Retina (tissue), 1 donor: ENCODE measurements at regions not wholly inside any gene's neighbourhood (a gene's known extent, or its start where the extent isn't known, plus 50 kb on each side); places are given as distances from the start of the nearest gene placed in this dataset.
A peak's percentile ranks its signal among the peaks of the same experiment; 100 is the strongest.
"Not testable (repeated sequence)": the region's sequence is repeated elsewhere in the genome, so short reads cannot be mapped to it uniquely, and the experiment has no call there.

Source experiments
- DNase-seq: peaks from one replicate; pipeline ENCODE4 v3.0.0-alpha.2; 2016

GRCh38 chr15:38818157-38818790, 253.7 kb upstream of the RASGRP1 start:
- DNase-seq: no peak

GRCh38 chr15:38819387-38819950, 254.9 kb upstream of the RASGRP1 start:
- peak; percentile 10 for DNase-seq

DNA sequence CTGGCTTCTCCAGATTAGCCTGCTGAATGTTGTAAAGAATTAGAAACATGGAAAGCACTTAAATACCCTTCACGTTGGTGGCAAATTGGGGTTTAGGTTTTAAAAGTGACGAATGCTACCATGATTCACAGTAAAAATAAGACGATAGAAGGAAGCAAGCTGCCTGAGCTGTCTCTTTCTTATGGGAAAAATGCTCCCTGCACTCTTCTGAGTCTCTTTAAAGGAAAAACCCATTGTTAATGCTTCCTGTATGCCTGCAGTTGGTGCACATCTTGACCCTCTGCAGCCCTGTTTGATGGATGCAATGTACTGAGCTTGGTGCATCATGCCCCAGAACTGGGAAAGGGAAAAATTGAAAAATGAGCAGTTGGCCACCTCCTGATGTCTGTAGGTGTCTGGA, 258.6 kb upstream of the RASGRP1 start:
- no peak for DNase-seq

GRCh38 chr15:38824719-38825118, 260.1 kb upstream of the RASGRP1 start:
- DNase-seq: no peak

- DNase-seq: no peak
Measured at GRCh38 chr15:38826880-38827279, 262.3 kb upstream of the RASGRP1 start.

DNA sequence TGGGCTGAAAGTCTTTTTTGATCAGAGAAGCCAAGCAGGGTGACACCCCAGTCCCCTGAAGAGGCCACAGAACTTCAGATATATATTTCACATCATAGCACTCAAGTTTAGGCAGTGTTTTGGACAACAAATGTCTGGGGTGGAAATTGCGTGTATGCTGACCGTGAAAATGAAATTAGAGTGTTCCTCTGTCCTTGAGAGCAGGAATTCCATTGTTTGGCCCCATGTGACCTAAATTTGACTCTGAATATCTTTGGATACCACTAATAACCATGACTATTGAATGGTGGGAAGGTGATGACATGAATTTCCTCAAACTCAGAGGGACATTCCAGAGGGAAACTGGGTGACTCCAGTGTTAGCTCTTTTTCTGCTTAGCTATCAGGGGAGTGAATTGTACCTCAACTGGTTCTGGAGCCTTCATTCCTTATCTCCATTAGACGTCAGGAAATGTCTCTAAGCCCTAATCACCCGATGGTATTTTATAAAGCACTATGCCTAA, 263.5 kb upstream of the RASGRP1 start:
- no peak for DNase-seq

DNA sequence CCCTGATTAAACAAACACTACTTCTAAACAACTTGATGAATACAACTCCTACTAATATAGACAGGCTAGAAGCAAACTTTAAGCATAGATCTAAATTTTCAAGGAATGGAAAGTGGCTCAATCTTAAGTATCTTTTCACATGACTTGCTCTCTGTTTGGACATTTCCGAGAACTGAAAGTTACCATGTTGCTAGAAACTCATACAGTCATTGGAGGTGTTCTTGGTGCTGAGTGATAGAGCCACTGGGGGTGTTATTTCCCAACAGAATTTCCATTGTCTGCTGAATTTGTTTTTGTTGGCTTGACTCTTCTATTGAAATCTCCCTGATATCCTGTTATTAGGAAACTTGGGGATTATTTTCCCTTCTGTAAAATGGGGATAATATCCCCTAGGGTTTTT, 264.5 kb upstream of the RASGRP1 start:
- DNase-seq: no peak

- no peak for DNase-seq
Measured at GRCh38 chr15:38842226-38842625, 277.6 kb upstream of the RASGRP1 start.

DNA sequence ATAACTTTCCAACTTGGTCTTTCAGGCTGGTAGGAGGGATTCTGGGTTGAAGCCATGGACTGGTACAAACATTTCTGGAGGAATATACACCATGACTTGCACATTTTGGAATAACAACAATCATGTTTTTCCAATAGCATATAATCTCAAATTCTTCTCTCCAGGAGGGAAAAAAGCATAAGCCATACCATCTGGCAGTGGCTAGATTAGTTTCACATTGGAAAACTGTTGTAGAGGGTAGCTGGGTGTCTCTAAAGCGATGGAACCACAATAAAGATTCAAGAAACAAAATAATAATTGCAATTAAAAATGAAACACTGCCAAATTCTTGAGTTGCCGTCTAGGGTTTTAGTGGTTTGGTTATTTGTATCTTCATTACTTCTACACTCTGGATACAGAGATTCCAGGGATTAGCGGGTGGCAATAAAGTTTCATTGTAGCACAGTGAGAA, 278.5 kb upstream of the RASGRP1 start:
- DNase-seq: no peak

- DNase-seq: no peak
Measured at GRCh38 chr15:38843736-38844590, 279.3 kb upstream of the RASGRP1 start.

DNA sequence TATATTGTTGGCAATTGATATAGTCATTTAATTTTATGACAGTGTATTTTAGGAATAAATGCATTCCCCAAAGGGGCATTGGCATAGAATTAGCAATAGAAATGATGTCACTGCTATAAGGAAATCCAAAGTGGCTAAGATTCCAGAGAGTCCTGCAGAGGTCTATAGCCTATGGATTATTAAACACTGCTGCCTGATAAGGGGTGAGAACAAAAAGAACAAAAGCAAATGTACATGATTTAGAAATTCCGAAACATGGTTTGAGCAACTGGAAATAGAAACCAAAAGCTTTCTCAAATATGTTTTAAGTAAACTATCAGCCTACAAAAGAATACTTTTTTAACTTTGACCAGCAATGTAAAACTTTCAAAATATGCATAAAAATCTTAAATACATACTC, 280.1 kb upstream of the RASGRP1 start:
- no peak for DNase-seq

DNA sequence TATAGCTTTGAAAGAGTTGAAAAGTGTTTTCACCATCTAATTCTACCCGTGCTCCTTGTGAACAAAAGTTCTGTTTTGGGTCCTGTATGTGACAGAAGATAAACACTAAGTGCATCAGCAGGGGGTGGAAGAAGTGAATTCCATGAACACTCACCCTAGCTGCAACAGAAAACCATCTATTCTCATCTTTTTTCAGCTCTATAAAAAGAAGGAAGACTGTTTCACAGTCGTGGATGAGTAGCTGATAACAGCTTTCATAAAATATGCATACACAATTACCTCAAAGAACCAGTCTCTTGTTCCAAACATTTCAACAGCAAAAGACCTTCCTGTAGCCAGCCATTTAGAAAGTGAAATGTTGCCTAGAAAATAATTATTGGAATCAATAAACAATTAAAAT, 281.7 kb upstream of the RASGRP1 start:
- no peak for DNase-seq

DNA sequence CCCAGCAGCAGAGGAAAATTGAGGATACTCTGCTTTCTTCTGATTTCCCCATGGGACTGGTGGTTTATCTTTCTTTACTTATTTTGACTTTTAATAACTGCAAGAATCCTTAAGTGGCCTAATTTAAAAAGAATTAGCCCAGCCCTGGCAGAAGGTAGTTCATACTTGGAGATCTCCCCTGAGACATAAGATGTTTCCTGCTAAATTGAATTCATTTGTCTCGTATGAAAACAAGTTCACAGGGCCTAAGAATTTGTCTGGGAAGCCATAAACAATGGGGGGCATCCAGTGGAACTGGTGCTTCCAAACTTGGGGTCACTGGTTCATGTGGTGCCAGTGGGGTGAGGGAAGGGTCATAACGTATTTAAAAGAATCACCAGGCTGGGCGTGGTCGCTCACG, 283.1 kb upstream of the RASGRP1 start:
- DNase-seq: no peak

GRCh38 chr15:38849046-38849445, 284.4 kb upstream of the RASGRP1 start:
- DNase-seq: no peak

- not testable (repeated sequence) for DNase-seq
Measured at GRCh38 chr15:38852188-38852587, 287.6 kb upstream of the RASGRP1 start.

- DNase-seq: no peak
Measured at GRCh38 chr15:38853608-38854007, 289.0 kb upstream of the RASGRP1 start.

GRCh38 chr15:38854506-38854905, 289.9 kb upstream of the RASGRP1 start:
- DNase-seq: no peak

- DNase-seq: no peak
Measured at GRCh38 chr15:38857814-38858213, 293.2 kb upstream of the RASGRP1 start.

DNA sequence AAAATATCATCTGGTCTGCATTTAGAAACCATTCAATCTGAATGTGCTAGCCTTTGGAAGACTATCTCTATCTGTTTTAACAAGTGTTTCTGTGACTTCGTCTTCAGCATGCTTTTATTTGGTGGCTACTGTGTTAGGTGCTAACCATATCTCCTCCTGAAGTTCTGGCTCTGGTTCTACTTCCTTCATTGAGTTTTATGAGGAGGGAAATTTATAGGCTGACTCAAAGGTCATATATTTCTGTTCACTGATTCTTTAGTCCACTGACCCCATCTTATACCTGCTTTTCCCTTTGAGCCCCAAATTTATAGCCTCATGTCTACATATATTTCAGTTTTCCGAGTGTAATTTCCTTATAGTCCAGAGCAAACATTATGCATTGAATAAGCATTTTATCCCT, 295.0 kb upstream of the RASGRP1 start:
- DNase-seq: no peak

DNA sequence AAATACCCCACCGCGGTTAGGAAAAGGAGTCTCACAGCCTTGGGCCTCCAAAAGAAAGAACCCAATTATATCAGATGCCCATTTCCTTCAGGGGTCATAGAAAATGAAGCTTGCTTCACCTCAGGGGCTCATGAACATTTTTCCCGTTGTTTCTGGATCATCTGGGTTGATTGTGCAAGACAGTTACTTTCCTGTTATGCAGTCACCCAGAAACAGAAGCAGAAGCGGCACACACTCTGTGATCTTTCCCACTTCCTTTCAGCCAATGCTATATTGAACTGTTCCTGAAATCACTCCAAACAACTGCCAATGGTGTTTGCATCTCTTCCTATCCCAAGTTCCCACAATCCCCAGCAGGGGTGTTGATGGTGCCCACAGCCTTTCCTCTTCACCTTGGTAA, 295.6 kb upstream of the RASGRP1 start:
- peak; percentile 19 for DNase-seq

GRCh38 chr15:38860674-38861073, 296.1 kb upstream of the RASGRP1 start:
- peak; percentile 11 for DNase-seq

GRCh38 chr15:38861108-38861507, 296.5 kb upstream of the RASGRP1 start:
- DNase-seq: no peak

- no peak for DNase-seq
Measured at GRCh38 chr15:38862099-38862498, 297.5 kb upstream of the RASGRP1 start.

GRCh38 chr15:38863381-38863780, 298.8 kb upstream of the RASGRP1 start:
- no peak for DNase-seq
